NCI-H524 treated with DMSO at 0.1 percent for 48 hours (cell line): ENCODE measurements at regions not wholly inside any gene's neighbourhood (a gene's known extent, or its start where the extent isn't known, plus 50 kb on each side); places are given as distances from the start of the nearest gene placed in this dataset.
"Not testable (repeated sequence)": the region's sequence is repeated elsewhere in the genome, so short reads cannot be mapped to it uniquely, and the experiment has no call there.

Experiments used
- DNase-seq: peaks from one replicate; lab custom pipeline; 2025; lab: John Stamatoyannopoulos, UW

GRCh38 chrX:12052109-12052508 lies 86.2 kb upstream of the FRMPD4 start:
- no peak for DNase-seq

GRCh38 chrX:12058087-12058486 lies 80.2 kb upstream of the FRMPD4 start:
- DNase-seq = no peak

GRCh38 chrX:12060489-12061260 lies 77.6 kb upstream of the FRMPD4 start:
- no peak for DNase-seq

- no peak for DNase-seq
Observed at GRCh38 chrX:12065251-12065650, 73.0 kb upstream of the FRMPD4 start.

GRCh38 chrX:12076046-12076445 lies 62.2 kb upstream of the FRMPD4 start:
- DNase-seq = no peak

- DNase-seq = peak; percentile 39
Observed at GRCh38 chrX:12080265-12080664, 58.0 kb upstream of the FRMPD4 start.

- DNase-seq = not testable (repeated sequence)
Observed at GRCh38 chrX:12082959-12083358, 55.3 kb upstream of the FRMPD4 start.
